ENCODE measurements at regions not wholly inside any gene's neighbourhood (a gene's known extent, or its start where the extent isn't known, plus 50 kb on each side); places are given as distances from the start of the nearest gene placed in this dataset.
"Not testable (repeated sequence)": the region's sequence is repeated elsewhere in the genome, so short reads cannot be mapped to it uniquely, and the experiment has no call there.

DNA sequence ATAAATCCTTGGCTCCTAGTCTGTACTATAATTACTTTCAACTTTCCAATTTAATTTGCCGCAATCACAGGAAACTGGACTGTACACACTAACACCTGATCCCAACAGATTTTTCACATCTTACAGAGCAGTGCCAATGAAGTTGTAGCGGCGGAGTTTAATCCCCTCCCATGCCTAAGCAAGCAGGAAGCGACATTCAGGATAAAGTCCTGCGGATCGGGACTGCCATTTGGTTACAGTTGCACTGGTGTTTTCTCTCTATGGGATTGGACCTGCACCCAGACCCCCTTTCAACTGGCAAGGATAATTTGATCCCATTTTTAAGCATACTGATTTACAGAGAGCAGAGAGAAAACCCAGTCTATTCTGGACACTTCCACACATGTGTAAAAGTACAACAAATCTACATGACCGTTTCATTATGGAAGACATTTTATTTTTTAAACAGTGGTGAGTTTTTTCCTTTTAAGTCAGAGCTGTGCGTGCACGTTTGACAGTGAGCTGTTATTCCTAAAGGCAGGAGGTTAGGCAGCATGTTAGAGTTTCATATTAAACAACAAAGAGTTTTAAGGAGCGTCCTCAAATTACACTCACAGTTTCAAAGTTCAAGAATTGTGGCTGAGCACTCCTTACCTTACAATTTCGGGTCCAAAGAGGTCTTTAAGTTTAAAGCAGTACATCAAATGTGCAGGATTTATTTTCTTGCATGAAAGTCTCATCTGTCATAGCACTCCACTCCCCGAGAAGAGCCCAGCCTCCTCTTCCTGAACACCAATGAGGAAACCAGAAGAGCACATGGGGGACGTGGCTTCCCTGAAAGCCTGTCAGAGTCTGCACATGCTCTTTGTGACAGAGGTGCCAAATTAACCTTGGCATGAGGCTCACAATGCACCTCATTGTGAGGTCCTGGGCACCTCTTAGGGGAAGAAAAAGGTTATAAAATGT is 141.6 kb upstream of the RFC3 start:
- no peak for DNase-seq

DNA sequence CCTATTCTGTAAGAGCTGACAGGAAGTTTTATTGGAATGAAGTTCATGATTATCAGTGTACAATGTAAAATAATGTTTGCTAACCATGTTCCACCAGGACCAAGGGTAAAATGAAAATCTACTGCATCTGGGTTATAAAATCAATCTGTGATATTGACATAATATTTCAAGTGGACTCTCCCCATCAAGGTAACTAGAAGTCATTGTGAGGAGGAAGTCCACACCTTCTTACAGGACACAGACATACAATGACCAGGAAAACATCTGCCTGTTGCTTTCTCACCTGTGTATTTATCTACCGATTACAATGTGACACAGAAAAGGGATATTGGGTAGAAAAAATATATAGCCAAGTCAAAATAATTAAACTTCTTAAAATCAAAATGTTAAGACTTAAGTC is 140.7 kb upstream of the RFC3 start:
- no peak for DNase-seq

DNA sequence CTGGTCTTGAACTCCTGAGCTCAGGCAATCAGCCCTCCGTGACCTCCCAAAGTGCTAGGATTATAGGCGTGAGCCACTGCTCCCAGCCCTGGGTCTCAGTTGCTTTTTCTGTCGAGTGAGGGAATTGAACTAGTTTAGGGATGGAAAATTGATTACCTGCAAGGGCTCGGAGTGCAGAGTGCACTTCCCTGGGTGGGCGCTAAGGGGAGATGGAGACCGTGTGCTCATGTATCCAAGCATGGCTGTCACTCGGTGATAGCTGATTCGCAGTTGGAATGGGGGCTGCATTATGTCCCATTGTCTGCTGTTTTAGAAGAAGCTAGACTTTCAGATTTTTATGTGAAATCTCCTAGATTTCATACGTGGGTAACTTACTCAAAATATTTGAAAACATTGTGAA is 139.9 kb upstream of the RFC3 start:
- DNase-seq, result no peak

DNA sequence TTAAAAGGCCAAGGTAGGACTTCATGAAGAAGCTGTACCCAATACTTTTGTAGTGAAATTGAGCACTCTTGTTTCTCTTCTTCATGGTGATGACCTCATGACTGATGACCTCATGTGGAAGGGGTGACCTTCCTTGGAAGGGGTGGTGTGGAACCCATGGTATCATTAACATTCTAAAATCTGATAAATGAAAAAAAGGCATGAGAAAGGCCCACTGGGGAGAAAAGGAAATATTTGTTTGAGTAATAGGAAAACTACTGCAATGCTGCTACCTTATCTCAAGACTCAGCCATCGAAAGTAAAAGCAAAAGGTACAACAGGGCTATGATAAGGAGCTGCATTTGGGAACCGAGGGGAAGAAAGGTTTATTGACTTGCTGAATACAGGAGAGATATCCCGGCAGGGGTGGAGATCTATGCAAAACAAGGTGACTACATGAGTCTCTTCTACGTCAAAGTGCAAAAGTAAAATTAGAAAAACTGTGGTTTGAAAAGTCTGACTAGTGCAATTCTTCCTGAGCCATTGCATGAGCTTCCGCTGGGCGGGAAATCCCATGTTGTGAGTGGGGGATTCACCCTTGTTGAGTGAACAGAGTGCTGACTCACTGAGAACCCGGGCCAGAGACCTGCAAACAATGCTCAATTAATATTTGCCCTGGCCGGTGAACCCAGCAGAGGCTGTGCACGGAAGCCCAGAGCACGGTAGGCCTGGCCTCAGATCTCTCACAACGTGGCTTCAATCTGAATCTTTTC is 138.9 kb upstream of the RFC3 start:
- DNase-seq, result peak; percentile 45

DNA sequence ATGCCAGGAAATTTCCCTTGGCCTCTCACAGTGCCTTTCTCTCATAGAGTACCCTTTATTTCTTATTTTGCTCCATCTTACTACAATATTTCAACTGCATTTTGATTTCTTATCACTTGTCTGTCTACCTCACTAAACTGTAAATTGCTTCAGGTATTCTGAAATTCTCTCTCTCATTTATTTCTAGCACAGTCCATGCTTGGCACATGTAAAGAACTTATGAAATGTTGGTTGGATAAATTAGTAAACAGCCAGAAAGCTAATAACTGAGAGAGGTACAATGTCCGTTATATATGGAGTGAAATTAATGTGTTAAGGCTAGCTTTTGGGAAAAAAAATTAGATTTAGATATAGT is 138.3 kb upstream of the RFC3 start:
- DNase-seq, result no peak

DNA sequence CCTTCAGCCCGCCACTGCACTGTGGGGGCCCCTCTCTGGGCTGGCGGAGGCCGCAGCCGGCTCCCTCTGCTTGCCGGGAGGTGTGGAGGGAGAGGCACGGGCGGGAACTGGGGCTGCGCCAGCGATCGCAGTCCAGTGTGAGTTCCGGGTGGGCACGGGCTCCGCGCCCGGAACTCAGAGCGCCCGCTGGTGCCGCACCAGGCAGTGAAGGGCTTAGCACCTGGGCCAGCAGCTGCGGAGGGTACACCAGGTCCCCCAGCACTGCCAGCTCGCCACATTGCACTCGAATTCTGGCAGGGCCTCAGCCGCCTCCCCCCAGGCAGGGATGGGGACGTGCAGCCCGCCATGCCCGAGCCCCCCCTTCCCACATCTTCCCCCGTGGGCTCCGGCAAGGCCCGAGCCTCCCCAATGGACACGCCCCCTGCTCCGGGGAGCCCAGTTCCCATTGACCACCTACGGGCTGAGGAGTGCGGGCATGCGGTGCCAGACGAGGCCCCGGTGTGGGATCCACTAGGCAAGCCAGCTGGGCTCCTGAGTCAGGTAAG is 135.9 kb upstream of the RFC3 start:
- DNase-seq, result no peak

DNA sequence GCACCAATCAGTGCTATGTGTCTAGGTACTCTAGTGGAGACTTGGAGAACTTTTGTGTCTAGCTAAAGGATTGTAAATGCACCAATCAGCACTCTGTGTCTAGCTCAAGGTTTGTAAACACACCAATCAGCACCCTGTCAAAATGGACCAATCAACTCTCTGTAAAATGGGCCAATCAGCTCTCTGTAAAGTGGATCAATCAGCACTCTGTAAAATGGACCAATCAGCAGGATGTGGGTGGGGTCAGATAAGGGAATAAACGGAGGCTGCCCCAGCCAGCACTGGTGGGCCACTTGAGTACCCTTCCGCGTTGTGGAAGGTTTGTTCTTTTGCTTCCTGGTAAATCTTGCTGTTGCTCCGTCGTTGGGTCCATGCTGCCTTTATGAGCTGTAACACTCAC is 135.3 kb upstream of the RFC3 start:
- not testable (repeated sequence) for DNase-seq

DNA sequence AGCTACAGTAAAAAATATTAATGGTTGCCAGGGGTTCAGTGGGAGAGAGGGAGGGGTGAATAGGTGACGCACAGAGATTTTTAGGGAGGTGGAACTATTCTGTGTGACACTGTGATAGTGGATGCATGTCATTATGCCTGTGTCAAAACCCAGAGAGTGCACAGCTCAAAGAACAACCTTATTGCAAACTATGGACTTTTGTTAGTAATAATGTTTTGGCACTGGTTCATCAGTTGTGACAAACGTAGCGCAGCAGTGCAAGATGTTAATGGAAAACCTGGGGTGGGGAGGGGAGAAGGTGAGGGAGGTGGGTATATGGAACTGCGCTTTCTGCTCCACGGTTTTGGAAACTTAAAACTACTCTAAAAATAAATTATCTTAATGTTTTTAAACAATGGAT is 134.6 kb upstream of the RFC3 start:
- DNase-seq, result no peak

DNA sequence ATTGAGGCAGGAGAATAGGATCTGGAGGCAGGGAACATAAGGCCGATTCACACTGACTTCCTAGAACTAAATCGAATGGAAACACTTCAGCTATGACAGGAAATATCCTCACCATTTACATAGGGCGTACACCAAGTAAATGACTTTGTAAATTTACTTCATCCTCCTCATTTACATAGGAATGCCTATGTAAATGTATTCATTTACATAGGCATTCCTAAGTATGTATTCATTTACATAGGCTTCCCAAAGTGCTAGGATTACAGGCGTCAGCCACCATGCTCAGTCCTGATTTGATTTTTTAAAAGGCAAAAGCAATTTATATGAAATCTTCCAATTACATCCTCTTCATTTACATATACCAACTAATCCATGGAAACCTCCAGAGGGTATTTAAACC is 133.1 kb upstream of the RFC3 start:
- no peak for DNase-seq

DNA sequence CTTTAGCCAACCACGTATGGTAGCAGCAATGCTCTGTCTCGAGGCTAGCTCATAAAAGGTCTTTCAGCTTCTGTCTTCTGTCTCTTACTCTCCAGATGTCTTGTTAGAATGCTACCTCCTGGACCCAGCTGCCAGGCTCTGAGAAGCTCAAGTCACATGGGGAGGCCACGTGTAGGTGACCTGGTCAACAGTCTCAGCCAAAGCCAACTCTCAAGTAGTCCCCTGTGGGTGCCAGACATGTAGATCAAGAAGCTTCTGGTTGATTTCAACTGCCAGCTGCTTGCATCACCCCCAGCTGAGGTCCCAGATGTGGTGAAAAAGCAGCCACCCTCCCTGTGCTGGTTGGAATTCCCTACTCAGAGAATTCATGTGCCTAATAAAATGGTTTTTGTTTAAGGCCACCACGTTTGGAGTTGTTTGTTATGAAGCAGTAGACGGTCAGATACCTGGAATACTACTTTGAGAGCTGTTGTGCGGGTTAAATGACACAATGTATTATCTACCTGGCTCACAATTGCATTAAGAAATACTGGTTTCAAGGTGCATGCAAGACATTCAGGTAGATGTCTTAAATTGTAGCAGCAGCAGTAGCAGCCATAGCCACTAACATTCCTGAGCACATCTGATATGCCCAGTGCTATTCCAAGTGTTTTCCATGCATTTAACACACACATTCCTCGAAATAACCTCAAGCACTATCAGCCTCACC is 131.0 kb upstream of the RFC3 start:
- no peak for DNase-seq

DNA sequence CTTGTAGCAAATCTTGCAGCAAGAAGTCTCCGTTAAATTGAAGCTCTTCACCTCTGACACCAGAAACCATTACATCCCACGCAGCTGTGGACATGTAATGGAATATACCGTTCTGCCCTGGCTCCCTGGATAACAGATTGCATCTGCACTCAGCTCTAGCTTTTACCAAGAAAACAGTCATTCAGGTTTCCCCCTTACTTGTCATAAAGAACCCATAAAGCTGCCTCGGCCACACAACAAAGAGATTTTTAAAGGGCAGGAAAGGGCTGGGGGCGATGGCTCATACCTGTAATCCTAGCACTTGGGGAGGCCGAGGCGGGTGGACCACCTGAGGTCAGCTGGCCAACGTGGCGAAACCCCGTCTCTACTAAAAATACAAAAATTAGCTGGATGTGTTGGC is 127.6 kb upstream of the RFC3 start:
- no peak for DNase-seq

DNA sequence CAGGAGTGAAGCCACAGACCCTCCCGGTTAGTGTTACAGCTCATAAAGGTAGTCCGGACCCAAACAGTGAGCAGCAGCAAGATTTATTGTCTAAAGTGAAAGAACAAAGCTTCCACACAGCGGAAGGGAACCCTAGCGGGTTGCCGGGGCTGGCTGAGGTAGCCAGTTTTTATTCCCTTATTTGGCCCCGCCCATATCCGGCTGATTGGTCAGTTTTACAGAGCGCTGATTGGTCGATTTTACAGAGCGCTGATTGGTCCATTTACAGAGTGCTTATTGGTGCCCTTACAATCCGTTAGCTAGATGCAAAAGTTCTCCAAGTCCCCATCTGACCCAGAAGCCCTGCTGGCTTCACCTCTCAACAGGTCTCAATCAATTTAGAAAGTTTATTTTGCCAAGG is 126.0 kb upstream of the RFC3 start:
- DNase-seq, result no peak

DNA sequence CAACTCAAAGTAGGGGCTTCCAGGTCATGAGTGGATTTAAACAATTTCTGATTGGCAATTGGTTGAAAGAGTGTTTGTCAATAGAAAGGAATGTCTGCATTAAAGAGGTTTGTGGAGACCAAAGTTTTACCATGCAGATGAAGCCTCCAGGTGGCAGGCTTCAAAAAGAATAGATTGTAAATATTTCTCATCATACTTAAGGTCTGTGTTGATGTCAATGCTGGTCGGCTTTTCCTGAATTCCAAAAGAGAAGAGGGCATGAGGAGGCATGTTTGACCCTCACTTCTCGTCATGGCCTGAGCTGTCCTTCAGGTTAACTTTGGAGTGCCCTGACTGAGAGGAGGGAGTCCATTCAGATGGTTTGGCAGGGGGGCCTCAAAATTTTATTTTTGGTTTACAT is 125.4 kb upstream of the RFC3 start:
- no peak for DNase-seq

DNA sequence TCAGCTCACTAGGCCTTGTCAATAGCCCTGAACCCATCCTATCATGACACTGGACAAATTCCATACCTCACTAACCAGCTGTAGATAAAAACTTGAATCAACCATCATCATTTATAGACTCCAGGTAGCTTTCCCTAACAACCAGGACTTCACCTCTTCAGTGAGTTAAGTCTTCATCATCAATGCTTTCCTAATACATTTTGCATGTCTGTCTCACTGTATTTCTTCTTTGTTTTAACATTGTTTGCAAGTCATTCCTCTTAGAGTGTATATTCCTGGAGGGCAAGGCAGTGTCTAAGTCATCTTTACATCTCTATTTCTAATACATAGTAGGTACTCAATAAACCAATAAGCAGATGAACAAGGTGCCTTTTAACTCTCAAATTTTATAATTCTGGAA is 123.4 kb upstream of the RFC3 start:
- no peak for DNase-seq

DNA sequence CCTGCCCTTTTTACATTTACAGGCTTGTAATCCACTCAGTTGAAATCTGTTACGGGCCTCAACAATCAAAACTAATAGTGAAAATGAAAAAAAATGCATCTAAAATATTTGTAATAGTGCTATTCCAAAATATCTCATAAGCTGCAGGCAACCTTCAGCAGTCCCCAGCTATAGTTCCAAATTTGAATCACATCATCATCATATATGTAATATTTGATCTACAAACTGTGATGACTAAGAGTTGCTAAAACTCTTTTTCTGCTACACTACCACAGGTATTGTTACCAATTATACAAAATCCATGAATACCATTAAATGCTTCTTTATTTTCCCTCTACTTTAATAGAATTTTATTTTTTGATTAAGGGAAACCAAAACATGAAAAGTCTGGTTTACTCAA is 121.4 kb upstream of the RFC3 start:
- DNase-seq, result no peak

DNA sequence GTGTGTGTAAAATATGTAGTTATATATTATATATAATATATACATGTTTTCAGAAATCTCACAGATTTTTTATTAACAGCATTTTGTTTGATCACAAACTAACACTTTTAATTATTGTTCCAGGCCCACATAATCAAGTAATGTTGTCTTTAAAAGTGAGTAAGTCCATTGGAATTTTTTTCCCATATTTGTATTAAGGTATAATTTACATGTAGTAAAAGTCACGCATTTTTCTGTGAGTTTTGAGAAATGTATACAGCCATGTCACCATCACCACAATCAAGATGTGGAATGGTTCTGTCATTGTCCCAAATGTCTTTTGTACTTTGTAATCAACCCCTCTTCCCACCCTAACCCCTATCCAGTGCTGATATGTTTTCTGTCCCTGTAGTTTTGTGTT is 120.0 kb upstream of the RFC3 start:
- DNase-seq, result no peak

DNA sequence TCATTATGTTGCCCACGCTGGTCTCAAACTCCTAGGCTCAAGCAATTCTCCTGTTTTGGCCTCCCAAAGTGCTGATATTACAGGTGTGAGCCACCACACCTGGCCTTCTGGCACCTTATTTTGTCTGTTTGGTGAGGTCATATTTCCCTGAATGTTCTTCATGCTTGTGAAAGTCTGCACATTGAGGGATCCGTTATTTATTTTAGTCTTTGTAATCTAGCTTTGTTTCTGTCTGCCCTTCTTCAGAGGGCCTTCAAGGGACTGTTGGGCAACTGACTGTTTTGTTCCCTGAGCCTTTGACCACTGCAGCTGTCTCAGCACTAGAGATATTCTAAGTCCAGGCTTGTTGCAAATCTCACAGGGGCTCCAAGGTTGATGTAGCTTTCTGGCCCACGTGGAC is 110.5 kb upstream of the RFC3 start:
- no peak for DNase-seq

DNA sequence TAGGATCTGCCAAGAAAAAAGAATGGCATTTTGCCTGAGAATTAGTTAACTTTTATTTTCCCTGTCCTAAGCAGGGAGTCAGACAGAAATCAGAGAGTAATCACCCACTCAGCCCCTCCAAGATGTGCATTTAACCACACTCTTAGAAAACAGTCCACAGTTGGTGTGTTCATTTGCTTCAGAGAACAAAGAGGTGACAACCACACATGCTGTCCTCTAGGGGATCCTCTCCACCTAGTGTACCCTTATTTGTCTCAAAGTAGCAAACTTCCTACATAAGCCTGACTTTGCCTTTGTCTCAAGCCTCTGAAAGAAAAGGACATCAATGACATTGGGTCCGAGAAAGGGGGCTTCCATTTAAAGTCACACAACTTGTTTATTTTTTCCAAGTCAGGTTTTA is 107.0 kb upstream of the RFC3 start:
- no peak for DNase-seq

DNA sequence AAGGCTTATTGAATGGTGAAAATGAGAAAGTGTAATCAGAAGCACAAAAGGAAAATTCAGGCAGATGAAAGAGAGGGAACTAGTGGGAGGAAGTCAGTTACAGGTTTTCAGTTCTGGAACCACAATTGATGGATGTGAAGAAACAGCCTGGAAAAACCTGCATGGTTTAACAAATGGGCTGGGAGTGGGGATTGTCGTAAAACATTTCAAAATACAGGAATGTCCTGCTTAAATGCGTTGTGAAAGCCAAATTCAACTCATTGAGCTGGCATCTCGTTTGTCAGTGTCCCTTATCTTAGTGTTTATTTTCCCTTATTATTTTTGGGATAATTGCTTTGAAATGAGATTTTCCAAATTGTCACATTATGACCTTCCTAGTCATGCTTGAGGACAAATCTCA is 106.5 kb upstream of the RFC3 start:
- no peak for DNase-seq

DNA sequence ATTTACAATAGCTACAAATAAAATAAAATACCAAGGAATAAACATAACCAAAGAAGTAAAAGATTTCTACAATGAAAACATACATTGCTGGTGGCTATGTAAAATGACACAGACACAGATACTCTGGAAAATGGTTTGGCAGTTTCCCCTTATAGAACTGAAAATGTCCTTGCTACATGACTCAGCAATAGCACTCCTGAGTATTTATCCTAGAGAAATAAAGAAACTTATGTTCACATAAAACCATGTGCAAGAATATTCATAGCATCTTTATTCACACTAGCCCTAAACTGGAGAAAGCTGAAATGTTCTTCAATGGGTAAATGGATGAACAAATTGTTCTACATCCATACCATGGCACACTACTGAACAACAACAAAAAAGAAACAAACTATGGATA is 100.2 kb upstream of the RFC3 start:
- no peak for DNase-seq

DNA sequence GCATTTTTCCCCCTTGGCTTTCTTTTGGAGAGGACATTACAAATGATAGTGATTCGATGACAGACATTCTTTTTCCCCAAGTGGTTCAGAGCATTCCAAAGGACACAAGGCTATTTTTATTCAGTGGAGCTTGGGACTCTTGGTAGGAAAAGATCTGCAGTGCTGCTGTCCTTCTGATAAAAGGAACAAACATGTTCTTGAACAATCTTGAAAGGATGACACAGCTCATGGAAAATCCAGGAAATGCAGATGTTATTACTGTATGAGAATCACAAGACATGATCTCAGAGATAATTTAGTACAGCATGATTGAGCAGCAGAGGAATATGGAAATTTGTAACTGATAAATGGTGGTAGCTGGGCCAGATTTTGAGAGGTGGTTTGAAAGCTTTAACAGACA is 96.2 kb upstream of the RFC3 start:
- DNase-seq, result no peak

DNA sequence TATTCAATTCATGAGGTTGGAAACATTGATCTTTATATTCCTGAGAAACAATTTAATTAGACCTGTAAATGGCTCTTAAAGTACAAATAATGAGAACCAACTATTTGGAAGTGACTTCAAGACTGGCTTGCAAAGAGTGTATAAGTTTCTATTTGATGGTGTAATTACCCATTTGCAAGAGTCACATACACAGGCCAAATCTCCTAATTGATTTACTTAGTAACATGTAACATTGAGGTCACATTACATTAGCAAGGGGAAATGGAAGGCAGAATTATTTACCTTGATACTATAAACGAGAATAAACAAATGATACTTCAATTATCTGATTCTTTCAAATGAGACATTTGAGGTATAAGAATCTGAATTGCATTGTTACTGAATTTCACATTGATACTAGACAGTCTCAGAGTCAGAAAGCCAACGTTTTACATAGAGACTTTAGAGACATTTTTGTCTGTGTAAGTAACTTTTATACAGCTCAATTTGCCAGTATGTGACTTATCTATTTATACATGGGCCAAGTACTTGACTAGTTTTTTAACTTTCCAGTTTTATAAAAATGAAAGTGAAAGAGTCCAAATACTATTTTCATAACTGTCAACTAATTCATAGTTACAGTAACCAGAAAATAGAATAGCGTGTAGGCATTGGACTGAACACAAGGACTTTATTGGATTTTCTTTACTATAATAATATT is 95.6 kb upstream of the RFC3 start:
- DNase-seq, result no peak

DNA sequence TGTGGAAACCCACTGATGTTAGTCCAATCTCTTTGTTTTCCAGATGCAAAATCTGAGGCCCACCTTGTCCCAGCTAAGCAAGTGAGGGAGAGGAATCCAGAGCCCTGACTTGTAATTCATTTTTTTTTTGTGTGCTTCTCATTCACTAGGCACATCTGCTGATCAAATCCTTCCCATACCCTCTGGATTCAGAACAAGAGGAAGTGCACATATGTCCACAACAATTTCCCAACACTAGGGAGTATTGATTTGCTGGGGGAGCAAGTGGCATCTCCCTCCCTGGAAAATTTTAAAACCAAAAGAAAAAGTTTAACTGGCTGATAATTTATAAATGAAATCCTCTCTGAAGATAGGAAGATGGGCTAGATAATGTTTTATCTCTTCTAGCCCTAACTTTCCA is 94.6 kb upstream of the RFC3 start:
- DNase-seq, result no peak
